ENCODE measurements at regions not wholly inside any gene's neighbourhood (a gene's known extent, or its start where the extent isn't known, plus 50 kb on each side); places are given as distances from the start of the nearest gene placed in this dataset.

- no peaks in the 10 kb centered on the region for H3K9me3 ChIP-seq
- 33 to 38% (median 37%) methylated on average over 2 of the region's 2 CpGs for WGBS, 3 donors
- no peak overlapping the region for H3K4me3 ChIP-seq
- H3K27me3 ChIP-seq: no peaks in the 10 kb centered on the region
- H3K4me1 ChIP-seq (ENCODE audit: insufficient read depth): no peaks in the 10 kb centered on the region
- TF ChIP-seq POLR2A (IDR thresholded peaks at IDR 0.05): no peak
- no peak for TF ChIP-seq CTCF (IDR thresholded peaks at IDR 0.05)
- no peak for TF ChIP-seq EP300 (IDR thresholded peaks at IDR 0.05)
- no peaks in the 10 kb centered on the region for H3K36me3 ChIP-seq
- no peak for DNase-seq
- H3K27ac ChIP-seq: no peak overlapping the region
- intact Hi-C loops (cut with DNase I): no loop called here
Observed at GRCh38 chr1:72693376-72693775, 411.0 kb upstream of the NEGR1 start.

DNA sequence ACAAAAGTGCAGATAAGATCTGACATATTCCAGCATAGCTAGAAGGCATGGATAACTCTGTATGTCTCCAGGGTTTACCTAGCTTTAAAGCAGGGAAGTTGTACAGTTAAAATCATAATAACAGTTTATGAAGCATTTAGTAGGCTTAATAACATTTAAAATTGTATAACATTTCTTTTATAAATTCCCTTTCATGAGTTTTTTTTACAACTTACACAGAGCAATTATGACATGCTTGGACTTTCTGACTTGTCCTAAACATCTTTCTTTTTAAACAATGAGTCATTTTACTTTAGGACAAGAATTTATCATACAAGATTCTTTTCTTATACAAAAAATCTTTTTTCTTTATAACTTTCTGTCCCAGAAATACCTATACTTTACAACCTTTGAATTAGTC is 408.5 kb upstream of the NEGR1 start:
- intact Hi-C loops (cut with DNase I): no loop called here
- TF ChIP-seq POLR2A (IDR thresholded peaks at IDR 0.05) (no peak), EP300 (IDR thresholded peaks at IDR 0.05) (no peak)
- Histone ChIP-seq H3K36me3 (no peaks in the 10 kb centered on the region), H3K27ac (no peak overlapping the region), H3K4me3 (no peak overlapping the region), H3K9me3 (no peaks in the 10 kb centered on the region), H3K4me1 (ENCODE audit: insufficient read depth) (no peaks in the 10 kb centered on the region), H3K27me3 (no peaks in the 10 kb centered on the region)
- no peak for DNase-seq

DNA sequence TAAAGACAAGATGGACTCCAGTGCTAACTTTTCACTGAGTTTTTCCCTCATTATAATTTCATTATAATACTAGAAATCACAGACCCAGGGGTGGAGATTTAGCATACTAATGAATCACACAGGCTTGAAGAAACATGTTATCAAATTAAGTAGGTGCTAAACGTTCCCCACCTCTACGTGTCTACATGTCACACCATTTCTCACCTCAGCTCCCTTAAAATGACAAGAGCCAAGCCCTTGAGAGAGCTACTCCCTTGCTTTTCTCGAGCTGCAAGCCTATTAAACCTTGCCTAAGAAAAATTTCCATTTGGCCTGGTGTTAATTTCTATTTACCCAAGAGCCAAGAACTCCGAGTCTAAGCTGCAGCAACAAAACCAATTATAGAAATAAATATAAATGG is 396.3 kb upstream of the NEGR1 start:
- 35 to 41% (median 41%) methylated on average over 4 of the region's 4 CpGs for WGBS, 3 donors
- no peak for DNase-seq
- H3K4me3 ChIP-seq: no peak overlapping the region

DNA sequence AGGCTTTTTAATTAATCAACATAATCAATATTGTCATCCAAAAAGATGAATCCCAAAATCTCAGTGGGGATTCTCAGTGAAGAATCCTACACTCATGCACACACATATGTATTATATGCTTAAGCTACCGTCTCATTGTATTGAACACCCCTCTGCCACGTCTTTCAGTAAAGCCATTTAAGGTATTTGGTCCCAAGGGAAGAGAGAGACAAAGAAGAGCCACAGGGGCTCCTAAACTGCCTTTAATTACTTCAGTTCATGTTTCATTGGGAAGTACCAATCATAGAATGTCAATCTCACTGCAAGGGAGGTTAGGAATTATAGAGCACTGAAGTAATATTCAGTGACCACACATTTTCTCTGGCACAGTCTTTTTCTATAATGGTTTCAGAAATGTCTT is 388.6 kb upstream of the NEGR1 start:
- DNase-seq: no peak
- WGBS, 3 donors: 88 to 97% (median 93%) methylated on average over 2 of the region's 2 CpGs
- TF ChIP-seq CTCF (IDR thresholded peaks at IDR 0.05) (no peak), POLR2A (IDR thresholded peaks at IDR 0.05) (no peak), EP300 (IDR thresholded peaks at IDR 0.05) (no peak)
- no peak overlapping the region for H3K27ac ChIP-seq
- H3K36me3 ChIP-seq: no peaks in the 10 kb centered on the region
- H3K9me3 ChIP-seq: no peaks in the 10 kb centered on the region
- intact Hi-C loops (cut with DNase I): no loop called here
- H3K27me3 ChIP-seq: no peaks in the 10 kb centered on the region
- no peaks in the 10 kb centered on the region for H3K4me1 ChIP-seq (ENCODE audit: insufficient read depth)
- H3K4me3 ChIP-seq: no peak overlapping the region

More for the DNA sequence above, 396.3 kb upstream of the NEGR1 start:
- Histone ChIP-seq H3K27ac (no peak overlapping the region), H3K27me3 (no peaks in the 10 kb centered on the region), H3K36me3 (no peaks in the 10 kb centered on the region), H3K9me3 (no peaks in the 10 kb centered on the region), H3K4me1 (ENCODE audit: insufficient read depth) (no peaks in the 10 kb centered on the region)
- TF ChIP-seq POLR2A (IDR thresholded peaks at IDR 0.05) (no peak), CTCF (IDR thresholded peaks at IDR 0.05) (no peak), EP300 (IDR thresholded peaks at IDR 0.05) (no peak)
- intact Hi-C loops (cut with DNase I): no loop called here

- H3K36me3 ChIP-seq: no peaks in the 10 kb centered on the region
- no peaks in the 10 kb centered on the region for H3K4me1 ChIP-seq (ENCODE audit: insufficient read depth)
- intact Hi-C loops (cut with DNase I): no loop called here
Observed at GRCh38 chr1:72662918-72663317, 380.6 kb upstream of the NEGR1 start.

More at GRCh38 chr1:72662918-72663317, 380.6 kb upstream of the NEGR1 start:
- no peaks in the 10 kb centered on the region for H3K27me3 ChIP-seq
- H3K4me3 ChIP-seq: no peak overlapping the region
- TF ChIP-seq POLR2A (IDR thresholded peaks at IDR 0.05) (no peak), EP300 (IDR thresholded peaks at IDR 0.05) (no peak), CTCF (IDR thresholded peaks at IDR 0.05) (no peak)
- H3K27ac ChIP-seq: no peak overlapping the region
- H3K9me3 ChIP-seq: no peaks in the 10 kb centered on the region
- DNase-seq: no peak

Data from ovary (tissue), 7 donors.